Limb (tissue), 2 donors: ENCODE measurements at regions not wholly inside any gene's neighbourhood (a gene's known extent, or its start where the extent isn't known, plus 50 kb on each side); places are given as distances from the start of the nearest gene placed in this dataset.

Source experiments
- DNase-seq, 2 donors: peaks; one replicate each; pipeline ENCODE4 v3.0.0-alpha.2; 2016; ENCODE audit errors: extremely low spot score in 2 of 2

DNA sequence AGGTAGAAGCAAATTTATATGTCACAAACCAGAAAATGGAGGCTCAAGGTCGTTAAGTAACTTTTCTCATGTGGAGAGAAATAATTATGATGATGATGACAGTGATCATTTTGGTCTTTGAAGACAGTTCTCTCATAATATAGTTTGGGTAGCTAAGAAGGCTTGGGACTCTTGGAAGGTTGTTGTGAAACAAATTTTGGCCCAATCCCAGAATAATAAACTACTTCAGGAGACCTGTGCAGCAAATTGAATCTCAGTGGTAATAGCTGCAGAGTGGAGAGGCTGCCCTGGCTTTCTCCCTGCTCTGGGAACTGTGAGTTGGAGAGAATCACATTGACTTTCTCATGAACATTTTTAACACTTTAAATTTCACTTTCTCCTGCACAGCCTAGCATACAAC, 217.2 kb upstream of the BOD1L1 start:
- no peak for DNase-seq

- no peak for DNase-seq
Observed at GRCh38 chr4:13849778-13850177, 222.3 kb upstream of the BOD1L1 start.

GRCh38 chr4:13851085-13851940, 223.8 kb upstream of the BOD1L1 start:
- no peak for DNase-seq

- DNase-seq, result no peak
Observed at GRCh38 chr4:13852411-13852810, 224.9 kb upstream of the BOD1L1 start.

DNA sequence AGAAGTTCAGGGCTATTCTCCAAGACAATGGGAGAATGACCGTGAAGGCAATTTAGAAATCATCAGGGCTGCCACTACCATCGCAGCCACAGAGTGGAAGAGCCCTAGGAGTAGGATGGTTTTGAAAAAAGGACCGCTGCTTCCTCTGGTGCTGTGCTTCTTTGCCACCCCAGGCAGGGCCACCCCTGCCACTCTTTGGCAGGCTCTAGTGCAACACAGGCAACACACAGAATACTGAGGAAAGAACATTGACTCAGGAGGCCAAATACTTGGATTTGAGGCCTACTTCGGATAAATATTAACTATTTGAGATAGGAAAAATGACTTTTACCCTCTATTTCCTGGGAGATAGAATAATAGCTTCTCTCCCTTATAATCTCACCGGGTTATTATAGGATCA, 228.9 kb upstream of the BOD1L1 start:
- no peak for DNase-seq

- DNase-seq, result no peak
Observed at GRCh38 chr4:13857397-13857796, 229.9 kb upstream of the BOD1L1 start.

DNA sequence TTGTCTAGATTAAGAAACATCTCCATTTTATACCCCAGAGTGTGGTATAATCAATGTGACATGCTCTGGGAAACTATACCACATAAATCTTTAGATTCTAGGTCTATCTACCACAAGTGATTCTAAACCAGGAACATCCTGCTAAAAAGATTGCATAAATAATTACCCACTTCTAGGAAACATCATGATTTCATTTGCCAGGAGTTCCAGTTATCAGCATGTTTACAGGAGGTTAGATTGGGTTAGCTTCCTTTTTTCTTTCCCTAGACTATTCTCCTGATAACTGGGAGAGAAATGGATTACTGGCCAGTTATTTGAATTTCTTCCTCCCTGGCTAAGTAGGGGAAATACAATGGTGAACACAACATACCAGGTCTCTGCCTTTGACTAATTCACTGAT, 230.3 kb upstream of the BOD1L1 start:
- DNase-seq, result no peak

DNA sequence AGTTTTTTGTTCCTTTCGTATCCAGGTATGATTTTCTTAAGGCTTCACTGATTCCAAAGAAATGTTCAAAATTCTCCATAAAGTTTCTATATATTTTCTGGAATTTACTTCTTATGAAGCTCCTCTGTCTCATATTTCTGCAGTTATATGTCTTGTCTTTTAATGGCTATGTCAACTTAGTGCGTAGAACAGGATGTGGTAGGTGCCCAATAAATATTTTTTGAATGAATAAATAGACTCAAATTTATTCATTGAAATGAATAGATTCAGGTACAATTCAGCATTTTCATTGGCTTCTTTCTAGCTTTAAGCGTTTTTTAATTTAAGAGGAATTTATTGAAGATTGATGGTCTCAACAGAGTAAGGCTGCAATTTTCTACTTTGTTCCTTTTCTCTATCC, 231.9 kb upstream of the BOD1L1 start:
- no peak for DNase-seq

- DNase-seq, result no peak
Observed at GRCh38 chr4:13860126-13860525, 232.6 kb upstream of the BOD1L1 start.

GRCh38 chr4:13865871-13866669, 238.5 kb upstream of the BOD1L1 start:
- no peak for DNase-seq

DNA sequence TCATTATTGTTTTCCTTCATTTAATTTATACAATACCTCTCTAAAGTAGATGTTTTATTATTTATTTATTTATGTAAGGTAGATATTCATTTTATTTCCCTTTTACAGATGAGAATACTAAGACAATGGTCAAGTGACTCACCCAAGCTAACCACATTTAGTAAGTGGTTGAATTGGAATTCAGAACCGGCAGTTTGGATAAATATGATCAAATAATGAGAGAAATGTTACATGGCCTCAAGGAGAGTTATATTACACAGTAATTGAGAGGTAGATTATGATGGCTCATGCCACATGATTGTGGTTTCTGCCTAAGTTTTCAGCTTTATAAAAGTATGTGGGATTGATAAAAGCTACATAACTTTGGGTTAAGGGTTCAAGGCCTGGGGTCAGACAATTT, 239.4 kb upstream of the BOD1L1 start:
- no peak for DNase-seq

DNA sequence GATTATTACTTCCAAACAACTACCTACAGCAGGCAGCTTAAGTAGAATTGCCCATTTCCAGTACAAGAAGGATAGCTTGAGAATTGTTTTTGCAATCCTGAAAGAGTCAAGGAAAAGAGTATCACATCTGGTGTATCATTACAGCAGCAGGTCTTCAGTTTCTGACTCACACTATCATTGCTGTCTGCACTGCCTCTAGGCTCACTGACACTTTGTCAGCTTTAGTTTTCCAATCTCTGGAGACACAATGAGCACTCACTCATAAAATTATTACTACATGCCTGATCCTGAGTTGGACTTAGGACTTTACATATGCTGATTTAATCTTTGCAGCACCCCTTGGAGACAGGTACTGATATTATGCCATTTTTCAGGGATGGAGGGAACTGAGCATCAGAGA, 244.6 kb upstream of the BOD1L1 start:
- DNase-seq, result no peak

- no peak for DNase-seq
Observed at GRCh38 chr4:13872955-13873354, 245.4 kb upstream of the BOD1L1 start.

DNA sequence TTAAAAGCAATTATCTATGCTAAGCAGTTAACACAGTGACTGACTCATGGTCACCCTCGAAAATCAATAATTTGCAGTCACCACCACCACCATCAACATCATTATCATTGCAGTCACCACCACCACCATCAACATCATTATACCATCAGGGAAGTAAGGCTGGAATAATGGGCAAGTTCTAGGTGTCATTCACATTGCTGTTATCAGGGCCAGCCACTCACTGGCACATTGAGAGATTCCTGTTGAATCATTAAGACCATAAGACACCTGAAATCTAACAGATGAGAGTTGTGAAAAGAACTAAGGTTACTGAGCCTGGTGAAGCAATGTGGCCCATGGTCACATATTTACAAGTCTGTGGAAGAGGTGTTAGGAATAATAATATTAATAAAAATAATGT, 247.7 kb upstream of the BOD1L1 start:
- no peak for DNase-seq

DNA sequence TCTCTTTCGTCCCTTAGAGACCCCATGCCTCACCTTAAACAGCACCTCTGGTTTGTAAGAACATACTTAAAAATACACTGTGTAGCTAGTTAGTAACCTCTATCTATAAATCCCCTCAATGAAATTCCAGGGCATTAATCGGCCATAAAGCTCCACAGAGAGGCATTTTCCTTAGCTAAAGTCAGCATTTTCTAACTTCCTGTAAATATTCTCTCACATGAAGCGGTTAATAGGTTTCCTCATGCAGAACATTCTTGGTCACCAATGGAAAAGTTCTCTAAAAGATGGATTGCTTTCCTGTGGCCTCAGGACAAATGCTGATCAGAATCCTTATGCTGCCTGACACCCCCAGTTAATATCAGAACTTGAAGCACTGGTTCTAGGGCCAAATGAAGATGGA, 248.6 kb upstream of the BOD1L1 start:
- no peak for DNase-seq

DNA sequence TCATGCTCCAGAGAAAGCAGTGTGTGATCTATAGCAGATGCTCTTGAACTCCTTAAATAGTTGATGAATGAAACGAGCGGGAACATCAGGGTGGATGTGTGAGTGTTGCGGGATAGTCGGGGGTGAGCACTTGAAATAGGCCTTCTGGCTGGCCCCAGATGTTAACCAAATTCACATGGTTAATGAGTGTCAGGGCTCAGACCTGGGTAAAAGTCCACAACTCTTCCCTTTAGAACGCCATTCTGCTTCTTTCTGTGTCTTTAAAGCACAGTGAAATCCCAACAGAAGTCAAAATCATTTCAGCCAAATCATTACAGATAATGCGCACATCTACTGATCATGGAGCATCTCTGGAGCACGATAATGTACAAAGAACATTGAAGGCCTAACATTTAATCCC, 249.4 kb upstream of the BOD1L1 start:
- DNase-seq, result no peak

- DNase-seq, result no peak
Observed at GRCh38 chr4:13877626-13878025, 250.1 kb upstream of the BOD1L1 start.

DNA sequence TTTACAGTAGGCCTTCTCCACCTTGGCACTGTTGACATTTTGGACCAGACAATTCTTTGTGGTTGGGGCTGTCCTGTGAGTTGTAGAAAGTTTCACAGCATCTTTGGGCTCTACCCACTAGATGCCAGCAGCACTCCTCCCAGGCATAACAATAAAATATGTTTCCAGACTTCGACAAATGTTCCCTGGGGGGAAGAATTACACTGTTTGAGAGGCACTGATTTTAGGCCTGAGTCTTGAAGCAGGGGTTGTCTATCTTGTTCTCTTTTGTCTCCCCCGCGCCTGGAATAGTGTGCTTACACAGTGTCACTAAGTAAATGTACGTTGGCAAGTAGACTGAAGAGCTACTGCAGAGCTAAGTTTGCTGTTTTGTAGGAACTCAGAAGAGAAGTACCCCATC, 254.4 kb upstream of the BOD1L1 start:
- no peak for DNase-seq

DNA sequence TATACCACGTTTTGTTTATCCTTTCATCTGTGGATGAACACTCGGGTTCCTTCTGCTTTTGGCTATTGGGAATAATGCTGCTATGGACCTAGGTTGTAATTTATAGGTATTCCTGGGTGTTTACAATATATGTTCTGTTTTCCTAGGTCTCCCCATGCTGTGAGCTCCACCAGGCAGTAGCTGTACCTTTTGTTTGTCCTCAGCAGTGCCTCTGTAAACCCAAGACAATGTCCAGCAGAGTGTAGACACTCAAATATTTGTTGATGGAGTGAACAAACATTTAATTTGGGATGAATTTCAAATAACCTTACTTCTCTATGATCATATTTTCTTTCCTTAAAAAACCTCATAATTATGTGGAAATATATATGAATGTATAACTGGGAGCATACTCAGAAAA, 259.5 kb upstream of the BOD1L1 start:
- no peak for DNase-seq

- no peak for DNase-seq
Observed at GRCh38 chr4:13888112-13888511, 260.6 kb upstream of the BOD1L1 start.

DNA sequence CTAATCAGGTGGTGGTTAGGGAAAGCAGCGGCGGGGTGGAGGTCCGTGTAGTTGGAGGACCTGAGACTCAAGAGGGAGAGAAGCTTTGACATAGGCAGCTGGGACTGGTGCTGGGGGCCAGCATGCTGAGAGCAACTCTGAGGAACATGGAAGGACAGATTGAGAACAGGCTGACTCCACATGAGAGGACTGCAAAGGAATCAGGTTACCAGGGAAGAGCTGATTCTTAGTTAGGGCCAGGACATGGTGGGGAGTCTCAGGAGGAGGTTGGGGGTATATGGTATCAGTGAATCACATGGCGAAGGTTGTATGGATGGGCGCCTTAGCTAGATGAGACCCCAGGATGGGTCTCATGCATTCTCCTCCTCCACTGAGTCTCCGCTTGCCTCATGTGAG, 264.0 kb upstream of the BOD1L1 start:
- DNase-seq, result no peak

GRCh38 chr4:13892739-13893105, 265.2 kb upstream of the BOD1L1 start:
- no peak for DNase-seq

GRCh38 chr4:13893211-13893610, 265.7 kb upstream of the BOD1L1 start:
- no peak for DNase-seq
